GM19468 (cell line): ENCODE measurements at regions not wholly inside any gene's neighbourhood (a gene's known extent, or its start where the extent isn't known, plus 50 kb on each side); places are given as distances from the start of the nearest gene placed in this dataset.
"Not testable (repeated sequence)": the region's sequence is repeated elsewhere in the genome, so short reads cannot be mapped to it uniquely, and the experiment has no call there.

ENCODE experiments used
- ATAC-seq: cut with Tn5 transposase; IDR thresholded peaks from one replicate; pipeline ENCODE4 v1.9.1; 2021; ENCODE audit warnings: mild to moderate bottlenecking, moderate library complexity, moderate number of reproducible peaks; ENCODE audit not compliant: unreplicated experiment; ENCODE audit errors: extremely low read depth

DNA sequence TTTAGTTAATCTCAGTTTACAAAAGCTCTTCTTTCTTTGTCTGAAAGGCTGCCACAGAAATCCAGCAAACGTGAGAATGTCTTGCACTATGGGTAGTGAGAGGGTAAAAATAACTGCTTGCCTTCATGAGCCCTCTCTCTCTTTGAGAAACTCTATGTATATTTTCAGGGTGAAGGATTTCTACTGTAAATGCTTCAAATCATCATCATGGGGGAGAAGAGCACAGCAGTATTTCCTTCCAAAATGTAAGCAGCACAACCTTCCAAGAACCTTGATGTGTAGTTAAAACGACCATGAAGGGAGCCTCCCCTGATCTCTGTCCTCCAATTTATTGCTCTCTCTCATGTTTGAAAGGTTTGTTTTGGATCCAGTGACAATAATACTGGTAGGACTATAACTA is 141.3 kb upstream of the CENPW start:
- no peak for ATAC-seq

- ATAC-seq = no peak
Observed at GRCh38 chr6:126199466-126199865, 140.4 kb upstream of the CENPW start.

DNA sequence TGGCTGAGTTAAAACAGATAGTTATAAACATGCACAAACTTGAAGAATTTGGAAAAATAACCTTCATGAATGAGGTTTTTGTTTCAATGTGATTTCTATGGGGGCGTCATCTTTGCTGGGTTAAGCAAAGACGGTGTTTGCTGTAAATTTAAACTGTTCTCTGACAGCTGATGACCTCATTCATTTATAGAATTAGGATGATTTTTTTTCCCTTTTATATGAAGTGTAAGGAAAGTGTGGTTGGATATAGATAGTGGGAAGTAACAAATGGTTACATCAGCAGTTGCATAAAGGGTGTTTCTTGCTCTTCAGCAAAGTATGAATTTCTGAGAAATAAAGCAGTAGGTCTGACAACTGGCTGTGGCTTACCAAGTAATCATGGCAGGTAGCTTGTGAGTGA is 137.2 kb upstream of the CENPW start:
- ATAC-seq = no peak

GRCh38 chr6:126204126-126204525 is 135.8 kb upstream of the CENPW start:
- no peak for ATAC-seq

DNA sequence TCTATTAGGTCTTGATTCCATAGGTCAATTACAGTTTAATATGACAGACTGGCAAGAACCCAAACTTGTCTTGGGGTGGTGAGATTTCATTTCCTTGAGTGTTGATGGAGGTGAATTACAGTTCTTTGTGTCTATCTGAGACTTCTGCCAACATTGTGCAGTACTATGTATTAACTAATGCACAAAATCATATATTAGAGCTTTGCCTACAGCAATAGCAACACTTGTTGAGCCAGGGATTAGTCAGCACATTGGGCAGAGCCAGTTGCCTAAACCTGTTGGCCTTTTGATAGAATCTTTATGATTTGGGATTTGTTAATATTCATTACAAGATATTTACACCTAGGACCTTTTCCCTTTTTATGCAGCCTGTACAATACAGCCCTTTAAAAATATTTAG is 135.3 kb upstream of the CENPW start:
- ATAC-seq = no peak

DNA sequence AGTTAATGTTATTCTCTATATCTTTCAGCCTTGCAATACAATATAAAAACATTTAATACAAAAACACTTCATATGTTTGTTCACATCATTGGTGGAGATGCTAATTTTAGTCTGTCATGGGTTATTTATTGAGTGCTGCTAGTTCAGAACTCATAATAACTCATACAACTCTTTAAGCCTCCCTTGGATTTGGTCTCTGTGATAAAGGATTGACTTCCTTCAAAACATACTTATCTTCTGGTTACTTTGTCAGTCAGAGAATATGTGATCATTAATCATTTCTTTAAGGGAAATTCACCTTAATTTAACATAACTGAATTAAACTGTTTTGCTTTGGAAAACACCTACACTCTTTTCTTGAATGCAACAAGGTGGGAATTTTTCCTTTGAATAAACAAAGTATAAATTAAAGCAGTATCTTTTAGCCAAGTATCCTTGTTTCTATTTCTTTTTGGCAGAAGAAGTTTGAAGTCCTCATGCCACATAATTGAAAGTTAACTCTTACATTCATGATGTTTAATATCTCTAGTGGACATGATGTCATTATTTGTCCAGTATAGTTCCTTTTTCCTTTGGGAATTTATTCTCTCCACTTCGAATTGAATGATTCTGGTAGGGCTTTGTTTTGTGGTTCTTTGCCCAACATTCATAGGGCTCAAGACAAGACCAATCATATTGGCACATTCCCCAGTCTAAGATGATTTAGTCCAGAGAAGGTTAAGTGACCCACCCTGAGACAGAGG is 133.2 kb upstream of the CENPW start:
- ATAC-seq = no peak

DNA sequence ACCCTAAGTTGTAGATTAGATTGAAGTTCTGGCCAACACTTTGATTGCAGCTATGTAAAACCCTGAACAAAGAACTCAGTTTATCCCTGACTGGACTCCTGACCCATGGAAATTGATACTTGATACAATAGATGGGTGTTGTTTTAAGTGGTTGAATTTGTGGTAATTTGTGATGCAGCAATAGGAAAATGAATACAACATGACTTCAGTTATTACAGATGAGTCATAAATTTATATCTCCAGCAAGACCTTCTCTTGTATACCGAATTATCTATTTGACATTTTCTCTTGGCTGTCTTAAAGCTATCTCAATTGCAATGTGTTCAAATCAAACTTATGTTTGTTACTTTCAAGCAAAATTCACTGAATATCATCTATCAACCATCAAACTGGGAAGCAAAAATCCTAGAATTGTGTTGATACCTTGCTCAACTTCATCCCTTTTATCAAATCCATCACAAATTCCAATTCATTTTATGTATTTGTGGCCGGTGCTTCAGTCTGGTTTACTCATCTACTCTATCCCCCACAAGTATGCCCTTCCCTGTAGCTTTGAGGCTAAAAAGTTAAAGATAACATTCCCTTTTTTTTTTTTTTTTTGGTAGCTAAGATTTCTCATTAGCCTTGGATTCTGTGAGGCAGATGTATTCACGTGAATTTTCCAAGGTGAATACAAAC is 129.4 kb upstream of the CENPW start:
- no peak for ATAC-seq

DNA sequence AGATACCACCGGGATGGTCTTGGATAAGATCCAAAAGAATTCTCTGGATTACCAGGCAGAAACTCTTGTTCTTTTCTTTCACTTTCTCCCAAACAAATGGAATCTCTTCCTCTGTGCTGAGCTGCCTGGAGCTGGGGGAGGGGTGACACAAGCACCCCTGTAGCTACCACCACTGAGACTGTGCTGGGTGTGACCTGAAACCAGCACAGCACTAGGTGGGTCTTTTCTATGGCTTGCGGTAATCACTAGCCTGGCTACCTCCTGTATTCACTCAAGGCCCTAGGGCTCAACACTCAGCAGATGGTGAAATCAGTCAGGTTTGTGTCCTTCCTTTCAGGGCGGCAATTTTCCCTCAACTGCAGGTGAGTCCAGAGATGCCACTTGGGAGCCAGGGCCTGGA is 122.4 kb upstream of the CENPW start:
- no peak for ATAC-seq

GRCh38 chr6:126220901-126221300 is 119.0 kb upstream of the CENPW start:
- not testable (repeated sequence) for ATAC-seq

GRCh38 chr6:126227833-126228702 is 111.8 kb upstream of the CENPW start:
- no peak for ATAC-seq

DNA sequence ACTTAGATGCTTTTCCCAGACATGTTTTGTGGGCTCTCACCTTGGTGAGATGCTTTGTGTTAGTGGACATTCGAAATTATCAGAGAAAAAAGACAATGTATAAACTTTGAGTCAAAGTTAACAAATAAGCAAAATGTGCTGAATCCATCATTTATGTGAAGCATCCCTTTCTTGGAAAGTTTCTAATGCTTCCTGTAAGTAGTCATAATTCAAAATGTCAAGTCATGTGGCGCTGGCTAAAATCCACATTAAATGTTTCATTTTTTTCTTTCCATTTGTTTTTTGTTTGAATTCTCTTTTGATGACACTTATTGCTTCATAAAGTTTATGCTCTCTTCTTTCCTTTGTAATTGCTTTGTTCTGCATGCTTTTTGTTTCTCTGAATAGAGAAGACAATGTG is 107.2 kb upstream of the CENPW start:
- no peak for ATAC-seq

DNA sequence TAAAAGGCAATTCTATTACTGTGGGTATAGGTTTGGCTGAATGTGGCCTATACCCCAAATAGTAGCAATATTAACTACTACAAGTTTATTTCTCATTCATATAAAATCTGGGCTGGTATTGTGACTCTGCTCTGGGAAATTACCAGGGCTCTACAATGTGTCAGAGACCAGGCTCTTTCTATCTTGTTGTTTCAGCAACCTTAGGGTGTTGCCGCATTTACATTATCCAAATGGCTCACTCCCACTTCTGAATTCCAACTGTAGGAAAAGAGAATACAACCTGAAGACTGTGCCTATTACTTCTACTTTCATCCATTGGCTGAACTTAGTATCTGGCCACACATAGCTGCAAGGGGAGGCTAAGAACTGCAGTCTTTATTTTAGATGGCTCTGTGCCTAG is 106.7 kb upstream of the CENPW start:
- ATAC-seq = no peak

- ATAC-seq = no peak
Observed at GRCh38 chr6:126235363-126235762, 104.6 kb upstream of the CENPW start.

- ATAC-seq = no peak
Observed at GRCh38 chr6:126245077-126245476, 94.8 kb upstream of the CENPW start.

- no peak for ATAC-seq
Observed at GRCh38 chr6:126252154-126252553, 87.8 kb upstream of the CENPW start.

GRCh38 chr6:126253431-126253830 is 86.5 kb upstream of the CENPW start:
- ATAC-seq = no peak

DNA sequence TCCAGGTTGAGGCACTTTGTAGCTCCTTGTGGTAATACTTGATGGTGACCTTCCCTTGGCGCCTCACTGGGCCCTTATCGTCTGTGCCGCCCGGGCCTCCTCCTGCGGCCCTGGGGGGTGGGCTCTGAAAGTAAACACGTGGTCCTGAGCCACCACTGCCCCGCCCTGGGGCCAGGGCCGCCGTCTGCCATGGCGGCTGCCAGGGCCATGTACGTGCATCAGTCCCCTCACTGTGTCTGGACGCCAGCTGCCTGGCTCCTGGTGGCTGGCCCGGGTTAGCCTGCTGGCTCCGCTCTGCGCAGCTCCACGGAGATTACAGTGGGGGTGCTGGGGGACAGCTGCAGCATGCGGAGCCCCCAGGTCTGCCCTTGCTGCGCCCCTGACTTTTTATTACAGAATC is 81.8 kb upstream of the CENPW start:
- no peak for ATAC-seq

GRCh38 chr6:126261792-126262421 is 78.0 kb upstream of the CENPW start:
- no peak for ATAC-seq

DNA sequence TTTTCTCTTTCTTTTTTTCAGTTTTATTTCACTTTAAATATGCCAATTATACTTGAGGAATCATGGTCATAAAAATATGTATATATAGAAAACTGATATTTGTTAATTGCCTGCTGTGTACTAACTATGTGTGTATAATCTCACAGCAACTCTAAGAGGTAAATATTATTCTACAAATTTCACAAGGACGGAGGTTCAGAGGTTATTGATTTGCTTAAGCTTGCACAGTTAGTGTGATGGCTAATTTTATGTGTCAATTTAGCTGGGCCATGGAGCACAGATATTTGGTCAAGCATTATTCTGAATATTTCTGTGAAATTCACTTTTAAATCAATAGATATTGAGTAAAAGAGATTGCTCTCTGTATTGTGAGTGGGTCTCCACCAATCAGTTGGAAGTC is 75.7 kb upstream of the CENPW start:
- ATAC-seq = no peak

- no peak for ATAC-seq
Observed at GRCh38 chr6:126266664-126267063, 73.3 kb upstream of the CENPW start.

DNA sequence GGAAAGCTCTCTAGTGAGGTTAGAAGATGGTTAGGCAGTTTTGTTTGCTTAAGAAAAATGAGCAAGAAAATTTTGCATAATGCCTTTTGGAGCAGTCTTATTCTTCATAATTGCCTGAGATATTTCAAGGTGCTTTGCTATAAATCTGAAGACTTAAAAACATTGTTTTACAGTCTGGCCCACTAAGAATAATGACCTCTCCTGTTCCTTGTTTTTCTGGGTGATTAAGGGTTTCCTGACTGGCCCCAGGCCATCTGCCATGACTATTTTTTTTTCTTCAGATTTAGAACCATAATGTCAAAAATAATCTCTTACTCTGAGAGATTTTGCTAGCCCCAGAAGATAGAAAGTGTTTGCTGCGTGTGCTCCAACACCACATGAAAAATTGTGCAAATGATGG is 72.3 kb upstream of the CENPW start:
- ATAC-seq = no peak
